ENCODE measurements at regions not wholly inside any gene's neighbourhood (a gene's known extent, or its start where the extent isn't known, plus 50 kb on each side); places are given as distances from the start of the nearest gene placed in this dataset.

DNA sequence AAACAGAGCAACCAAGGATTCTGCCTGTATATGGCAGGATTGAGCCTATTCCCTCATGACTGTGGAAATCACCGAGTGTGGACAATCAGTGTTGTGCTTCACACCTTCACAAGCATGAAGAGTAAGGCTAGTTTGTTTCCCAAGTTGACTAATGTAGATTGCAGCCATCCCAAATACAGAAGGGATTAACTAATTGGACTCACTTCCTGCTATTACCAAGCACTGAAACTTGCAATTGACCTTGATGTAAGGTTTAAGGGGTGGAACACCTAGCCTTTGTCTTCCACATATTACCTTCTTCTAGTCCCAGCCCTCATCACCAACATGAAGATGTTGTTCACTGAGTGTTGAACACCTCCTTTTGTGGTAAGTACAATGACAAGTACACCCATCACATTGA lies 120.9 kb upstream of the RND3 start:
- H4K20me1 ChIP-seq (ENCODE audit: insufficient read depth, poor library complexity, severe bottlenecking): no peaks in the 10 kb centered on the region
- H3K4me3 ChIP-seq: no peak overlapping the region
- TF ChIP-seq EZH2 (IDR thresholded peaks at IDR 0.05; ENCODE audit: borderline replicate concordance) (no peak), EZH2phosphoT487 (IDR thresholded peaks at IDR 0.05; ENCODE audit: low read depth, severe bottlenecking, unreplicated experiment) (no peak), CTCF (IDR thresholded peaks at IDR 0.05; ENCODE audit: poor library complexity) (no peak)
- no peaks in the 10 kb centered on the region for H3K27me3 ChIP-seq
- H2AFZ ChIP-seq: no peak overlapping the region
- H3K27ac ChIP-seq: no peak overlapping the region
- H3K9me2 ChIP-seq (replicated peaks; ENCODE audit: insufficient read depth): no peaks in the 10 kb centered on the region
- H3K4me2 ChIP-seq: no peak overlapping the region
- no peaks in the 10 kb centered on the region for H3K36me3 ChIP-seq (replicated peaks; ENCODE audit: insufficient read depth, low read depth)
- no peak for DNase-seq (ENCODE audit: low spot score)
- WGBS (ENCODE audit: low lambda C conversion rate, missing lambda C conversion rate): 96% methylated on average over 1 of the region's 1 CpG
- H3K9me3 ChIP-seq (ENCODE audit: low read depth): no peaks in the 10 kb centered on the region
- no peaks in the 10 kb centered on the region for H3K79me2 ChIP-seq
- H3K4me1 ChIP-seq (ENCODE audit: insufficient read depth): peaks cover 13% of the 10 kb centered on the region

DNA sequence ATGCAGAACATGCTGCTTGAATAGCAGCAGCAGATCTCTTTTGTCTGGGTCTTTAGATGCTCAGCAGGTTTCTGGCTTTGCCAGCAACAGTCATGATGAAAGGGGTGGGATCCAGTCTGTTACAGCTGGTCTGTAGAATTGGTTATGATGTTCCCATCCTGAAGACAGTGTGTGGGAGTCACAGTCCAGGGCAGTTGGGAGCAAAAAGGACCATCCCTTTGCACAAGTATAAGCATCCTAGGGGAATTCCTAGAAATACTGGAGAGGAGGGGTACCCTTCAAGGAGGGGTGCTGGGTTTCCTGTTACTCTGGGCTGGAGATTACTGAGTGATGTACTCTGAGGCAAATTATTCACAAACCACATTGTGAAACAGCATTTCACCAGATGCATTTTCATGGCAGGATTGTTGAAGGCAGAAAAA lies 119.9 kb upstream of the RND3 start:
- H3K27me3 ChIP-seq: no peaks in the 10 kb centered on the region
- no peak for DNase-seq (ENCODE audit: low spot score)
- no peaks in the 10 kb centered on the region for H3K9me2 ChIP-seq (replicated peaks; ENCODE audit: insufficient read depth)
- no peak overlapping the region for H3K4me3 ChIP-seq
- H3K36me3 ChIP-seq (replicated peaks; ENCODE audit: insufficient read depth, low read depth): no peaks in the 10 kb centered on the region
- peaks cover 5% of the 10 kb centered on the region for H3K4me1 ChIP-seq (ENCODE audit: insufficient read depth)
- no peaks in the 10 kb centered on the region for H3K79me2 ChIP-seq
- no peaks in the 10 kb centered on the region for H3K9me3 ChIP-seq (ENCODE audit: low read depth)
- no peak overlapping the region for H3K4me2 ChIP-seq
- H3K27ac ChIP-seq: no peak overlapping the region
- H4K20me1 ChIP-seq (ENCODE audit: insufficient read depth, poor library complexity, severe bottlenecking): no peaks in the 10 kb centered on the region
- no peak for TF ChIP-seq CTCF (IDR thresholded peaks at IDR 0.05; ENCODE audit: poor library complexity)
- TF ChIP-seq EZH2 (IDR thresholded peaks at IDR 0.05; ENCODE audit: borderline replicate concordance): no peak
- TF ChIP-seq EZH2phosphoT487 (IDR thresholded peaks at IDR 0.05; ENCODE audit: low read depth, severe bottlenecking, unreplicated experiment): no peak
- no peak overlapping the region for H2AFZ ChIP-seq

- no peaks in the 10 kb centered on the region for H4K20me1 ChIP-seq (ENCODE audit: insufficient read depth, poor library complexity, severe bottlenecking)
- no peak overlapping the region for H2AFZ ChIP-seq
- no peaks in the 10 kb centered on the region for H3K27me3 ChIP-seq
- DNase-seq (ENCODE audit: low spot score): no peak
- TF ChIP-seq EZH2phosphoT487 (IDR thresholded peaks at IDR 0.05; ENCODE audit: low read depth, severe bottlenecking, unreplicated experiment) (no peak), EZH2 (IDR thresholded peaks at IDR 0.05; ENCODE audit: borderline replicate concordance) (no peak), CTCF (IDR thresholded peaks at IDR 0.05; ENCODE audit: poor library complexity) (no peak)
- no peaks in the 10 kb centered on the region for H3K36me3 ChIP-seq (replicated peaks; ENCODE audit: insufficient read depth, low read depth)
- no peak overlapping the region for H3K4me3 ChIP-seq
- H3K79me2 ChIP-seq: no peaks in the 10 kb centered on the region
- H3K4me1 ChIP-seq (ENCODE audit: insufficient read depth): peaks cover 5% of the 10 kb centered on the region
- H3K9me2 ChIP-seq (replicated peaks; ENCODE audit: insufficient read depth): no peaks in the 10 kb centered on the region
- no peaks in the 10 kb centered on the region for H3K9me3 ChIP-seq (ENCODE audit: low read depth)
- H3K27ac ChIP-seq: no peak overlapping the region
- no peak overlapping the region for H3K4me2 ChIP-seq
Measured at GRCh38 chr2:150606380-150607060, 119.1 kb upstream of the RND3 start.

DNA sequence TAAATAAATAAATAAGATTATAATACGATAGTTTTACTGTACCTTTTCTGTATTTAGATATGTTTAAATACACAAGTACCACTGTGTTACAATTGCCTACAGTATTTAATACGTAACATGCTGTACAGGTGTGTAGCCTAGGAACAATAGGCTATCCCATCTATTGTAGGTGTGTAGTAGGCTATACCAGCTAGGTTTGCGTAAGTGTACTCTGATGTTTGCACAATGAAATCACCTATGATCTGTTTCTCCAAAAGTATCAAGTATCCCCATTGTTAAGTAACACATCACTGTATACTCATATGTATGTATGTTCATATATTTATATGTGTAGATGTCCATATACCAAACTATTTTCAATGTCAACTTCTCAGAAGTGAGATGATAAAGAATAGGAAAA lies 118.2 kb upstream of the RND3 start:
- Histone ChIP-seq H4K20me1 (ENCODE audit: insufficient read depth, poor library complexity, severe bottlenecking) (no peaks in the 10 kb centered on the region), H3K4me1 (ENCODE audit: insufficient read depth) (peaks cover 5% of the 10 kb centered on the region), H3K9me2 (replicated peaks; ENCODE audit: insufficient read depth) (no peaks in the 10 kb centered on the region), H3K4me3 (no peak overlapping the region), H3K36me3 (replicated peaks; ENCODE audit: insufficient read depth, low read depth) (no peaks in the 10 kb centered on the region), H3K27me3 (no peaks in the 10 kb centered on the region), H2AFZ (no peak overlapping the region), H3K79me2 (no peaks in the 10 kb centered on the region), H3K4me2 (no peak overlapping the region), H3K9me3 (ENCODE audit: low read depth) (no peaks in the 10 kb centered on the region), H3K27ac (no peak overlapping the region)
- no peak for TF ChIP-seq EZH2phosphoT487 (IDR thresholded peaks at IDR 0.05; ENCODE audit: low read depth, severe bottlenecking, unreplicated experiment)
- 95% methylated on average over 3 of the region's 3 CpGs for WGBS (ENCODE audit: low lambda C conversion rate, missing lambda C conversion rate)
- DNase-seq (ENCODE audit: low spot score): no peak
